Subcutaneous abdominal adipose tissue (tissue), 5 donors: ENCODE measurements at regions not wholly inside any gene's neighbourhood (a gene's known extent, or its start where the extent isn't known, plus 50 kb on each side); places are given as distances from the start of the nearest gene placed in this dataset.

Experiments
- H3K27ac ChIP-seq: one replicate; pipeline ENCODE4 v1.7.0; 2013; ENCODE audit warnings: low read depth, mild to moderate bottlenecking, inconsistent platforms, low read length, moderate library complexity
- H3K27me3 ChIP-seq, 5 donors: one replicate each; pipeline ENCODE4 v1.7.0; 2013; ENCODE audit warnings: low read length in 5 of 5, inconsistent platforms in 1 of 5; ENCODE audit not compliant: control insufficient read depth in 5 of 5, insufficient read depth in 4 of 5
- H3K36me3 ChIP-seq, 5 donors: one replicate each; pipeline ENCODE4 v1.7.0; 2013; ENCODE audit warnings: low read length in 5 of 5; ENCODE audit not compliant: control insufficient read depth in 5 of 5, insufficient read depth in 5 of 5
- H3K4me1 ChIP-seq, 5 donors: one replicate each; pipeline ENCODE4 v1.7.0; 2013; ENCODE audit warnings: low read length in 5 of 5, mild to moderate bottlenecking in 3 of 5, moderate library complexity in 1 of 5; ENCODE audit not compliant: control insufficient read depth in 5 of 5, insufficient read depth in 5 of 5
- H3K4me3 ChIP-seq, 5 donors: one replicate each; pipeline ENCODE4 v1.7.0; 2013; ENCODE audit warnings: low read length in 5 of 5, low read depth in 1 of 5
- H3K9ac ChIP-seq, 5 donors: one replicate each; pipeline ENCODE4 v1.7.0; 2013; ENCODE audit warnings: low read length in 5 of 5, mild to moderate bottlenecking in 4 of 5, moderate library complexity in 3 of 5
- H3K9me3 ChIP-seq, 5 donors: one replicate each; pipeline ENCODE4 v1.7.0; 2013; ENCODE audit warnings: low read length in 5 of 5; ENCODE audit not compliant: control insufficient read depth in 5 of 5
- donor health status: healthy.
- donor health status: healthy.
- donor health status: healthy.
- donor health status: healthy.
- donor health status: healthy.

- H3K36me3 ChIP-seq, result no peaks in the 10 kb centered on the region
- no peak overlapping the region for H3K27ac ChIP-seq
- no peaks in the 10 kb centered on the region for H3K4me1 ChIP-seq
- no peak overlapping the region for H3K4me3 ChIP-seq
- H3K9me3 ChIP-seq, result no peaks in the 10 kb centered on the region
- H3K27me3 ChIP-seq, result peaks cover 0 to 3% (median 0%) of the 10 kb centered on the region in 5 donors
- no peak overlapping the region for H3K9ac ChIP-seq
Observed at GRCh38 chr13:109517517-109517916, 268.9 kb downstream of the IRS2 start.

- H3K27ac ChIP-seq, result no peak overlapping the region
- H3K27me3 ChIP-seq, result peaks cover 0 to 3% (median 0%) of the 10 kb centered on the region in 5 donors
- no peaks in the 10 kb centered on the region for H3K9me3 ChIP-seq
- no peak overlapping the region for H3K4me3 ChIP-seq
- no peaks in the 10 kb centered on the region for H3K4me1 ChIP-seq
- H3K36me3 ChIP-seq, result no peaks in the 10 kb centered on the region
- no peak overlapping the region for H3K9ac ChIP-seq
Observed at GRCh38 chr13:109516186-109516585, 270.2 kb downstream of the IRS2 start.

GRCh38 chr13:109510013-109510412 is 276.4 kb downstream of the IRS2 start:
- Histone ChIP-seq H3K36me3 (no peaks in the 10 kb centered on the region), H3K9ac (no peak overlapping the region), H3K27ac (no peak overlapping the region), H3K9me3 (no peaks in the 10 kb centered on the region), H3K4me3 (no peak overlapping the region), H3K27me3 (no peaks in the 10 kb centered on the region), H3K4me1 (no peaks in the 10 kb centered on the region)

- H3K36me3 ChIP-seq, result no peaks in the 10 kb centered on the region
- H3K4me3 ChIP-seq, result no peak overlapping the region
- no peak overlapping the region for H3K27ac ChIP-seq
- no peaks in the 10 kb centered on the region for H3K27me3 ChIP-seq
- H3K9ac ChIP-seq, result no peak overlapping the region
- no peaks in the 10 kb centered on the region for H3K9me3 ChIP-seq
- H3K4me1 ChIP-seq, result no peaks in the 10 kb centered on the region
Observed at GRCh38 chr13:109509154-109509900, 277.1 kb downstream of the IRS2 start.

GRCh38 chr13:109500146-109500773 is 286.1 kb downstream of the IRS2 start:
- no peaks in the 10 kb centered on the region for H3K4me1 ChIP-seq
- H3K27me3 ChIP-seq, result no peaks in the 10 kb centered on the region
- peaks cover 0 to 3% (median 0%) of the 10 kb centered on the region in 5 donors for H3K9me3 ChIP-seq
- H3K9ac ChIP-seq, result no peak overlapping the region
- H3K27ac ChIP-seq, result no peak overlapping the region
- no peak overlapping the region for H3K4me3 ChIP-seq
- no peaks in the 10 kb centered on the region for H3K36me3 ChIP-seq

- Histone ChIP-seq H3K9me3 (no peaks in the 10 kb centered on the region), H3K4me1 (no peaks in the 10 kb centered on the region), H3K27me3 (no peaks in the 10 kb centered on the region), H3K4me3 (no peak overlapping the region), H3K36me3 (no peaks in the 10 kb centered on the region), H3K9ac (no peak overlapping the region), H3K27ac (no peak overlapping the region)
Observed at GRCh38 chr13:109497917-109498316, 288.5 kb downstream of the IRS2 start.

GRCh38 chr13:109496216-109496615 is 290.2 kb downstream of the IRS2 start:
- no peaks in the 10 kb centered on the region for H3K27me3 ChIP-seq

GRCh38 chr13:109494925-109495369 is 291.4 kb downstream of the IRS2 start:
- no peak overlapping the region for H3K9ac ChIP-seq
- H3K4me1 ChIP-seq, result no peaks in the 10 kb centered on the region
- H3K4me3 ChIP-seq, result no peak overlapping the region
- H3K27me3 ChIP-seq, result no peaks in the 10 kb centered on the region
- H3K27ac ChIP-seq, result no peak overlapping the region
- H3K9me3 ChIP-seq, result no peaks in the 10 kb centered on the region
- H3K36me3 ChIP-seq, result no peaks in the 10 kb centered on the region

More at GRCh38 chr13:109496216-109496615, 290.2 kb downstream of the IRS2 start:
- no peaks in the 10 kb centered on the region for H3K4me1 ChIP-seq
- H3K27ac ChIP-seq, result no peak overlapping the region
- H3K4me3 ChIP-seq, result no peak overlapping the region
- no peaks in the 10 kb centered on the region for H3K9me3 ChIP-seq
- no peaks in the 10 kb centered on the region for H3K36me3 ChIP-seq
- H3K9ac ChIP-seq, result no peak overlapping the region

GRCh38 chr13:109485136-109485794 is 301.1 kb downstream of the IRS2 start:
- Histone ChIP-seq H3K4me1 (peaks cover 0 to 5% (median 0%) of the 10 kb centered on the region in 5 donors), H3K9me3 (no peaks in the 10 kb centered on the region), H3K4me3 (no peak overlapping the region), H3K27me3 (no peaks in the 10 kb centered on the region), H3K27ac (no peak overlapping the region), H3K36me3 (no peaks in the 10 kb centered on the region), H3K9ac (no peak overlapping the region)

GRCh38 chr13:109483284-109483683 is 303.1 kb downstream of the IRS2 start:
- H3K27ac ChIP-seq, result no peak overlapping the region
- H3K4me1 ChIP-seq, result peaks cover 0 to 9% (median 4%) of the 10 kb centered on the region in 5 donors
- H3K27me3 ChIP-seq, result no peaks in the 10 kb centered on the region
- H3K9ac ChIP-seq, result no peak overlapping the region
- no peaks in the 10 kb centered on the region for H3K36me3 ChIP-seq
- H3K4me3 ChIP-seq, result no peak overlapping the region
- no peaks in the 10 kb centered on the region for H3K9me3 ChIP-seq
